ENCODE measurements at regions not wholly inside any gene's neighbourhood (a gene's known extent, or its start where the extent isn't known, plus 50 kb on each side); places are given as distances from the start of the nearest gene placed in this dataset.

DNA sequence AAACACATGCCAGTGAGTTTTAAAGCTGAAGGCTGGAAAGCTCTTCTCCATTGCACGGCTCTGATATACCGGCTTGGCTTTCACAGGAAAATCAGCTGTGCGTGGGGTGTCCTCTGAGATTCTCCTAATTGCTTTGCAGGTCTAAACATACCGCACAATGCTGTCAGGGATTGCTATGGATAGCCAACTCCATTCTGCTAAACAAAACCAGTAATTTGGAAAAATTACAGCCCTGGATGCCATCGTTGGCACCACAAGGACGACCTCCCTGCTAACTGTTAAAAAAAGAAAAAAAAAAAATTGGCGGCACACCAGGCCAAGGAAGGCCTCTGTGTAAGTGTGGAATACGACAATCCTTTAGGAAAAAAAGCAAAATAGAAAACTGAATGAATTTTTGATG, 118.6 kb upstream of the ADARB2 start:
- Mint-ChIP-seq H3K9me3 (ENCODE audit: low read depth) (no peaks in the 10 kb centered on the region), H3K4me1 (ENCODE audit: low read depth) (no peaks in the 10 kb centered on the region), H3K36me3 (ENCODE audit: insufficient read depth) (no peaks in the 10 kb centered on the region), H3K4me3 (ENCODE audit: low read depth) (no peak overlapping the region), H3K27ac (no peak overlapping the region), H3K27me3 (peaks cover 4% of the 10 kb centered on the region)
- TF ChIP-seq, protein P1, sequence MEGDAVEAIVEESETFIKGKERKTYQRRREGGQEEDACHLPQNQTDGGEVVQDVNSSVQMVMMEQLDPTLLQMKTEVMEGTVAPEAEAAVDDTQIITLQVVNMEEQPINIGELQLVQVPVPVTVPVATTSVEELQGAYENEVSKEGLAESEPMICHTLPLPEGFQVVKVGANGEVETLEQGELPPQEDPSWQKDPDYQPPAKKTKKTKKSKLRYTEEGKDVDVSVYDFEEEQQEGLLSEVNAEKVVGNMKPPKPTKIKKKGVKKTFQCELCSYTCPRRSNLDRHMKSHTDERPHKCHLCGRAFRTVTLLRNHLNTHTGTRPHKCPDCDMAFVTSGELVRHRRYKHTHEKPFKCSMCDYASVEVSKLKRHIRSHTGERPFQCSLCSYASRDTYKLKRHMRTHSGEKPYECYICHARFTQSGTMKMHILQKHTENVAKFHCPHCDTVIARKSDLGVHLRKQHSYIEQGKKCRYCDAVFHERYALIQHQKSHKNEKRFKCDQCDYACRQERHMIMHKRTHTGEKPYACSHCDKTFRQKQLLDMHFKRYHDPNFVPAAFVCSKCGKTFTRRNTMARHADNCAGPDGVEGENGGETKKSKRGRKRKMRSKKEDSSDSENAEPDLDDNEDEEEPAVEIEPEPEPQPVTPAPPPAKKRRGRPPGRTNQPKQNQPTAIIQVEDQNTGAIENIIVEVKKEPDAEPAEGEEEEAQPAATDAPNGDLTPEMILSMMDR (IDR thresholded peaks at IDR 0.05; ENCODE audit: unreplicated experiment), result no peak
- no peak for DNase-seq (ENCODE audit: low spot score, unreplicated experiment)

DNA sequence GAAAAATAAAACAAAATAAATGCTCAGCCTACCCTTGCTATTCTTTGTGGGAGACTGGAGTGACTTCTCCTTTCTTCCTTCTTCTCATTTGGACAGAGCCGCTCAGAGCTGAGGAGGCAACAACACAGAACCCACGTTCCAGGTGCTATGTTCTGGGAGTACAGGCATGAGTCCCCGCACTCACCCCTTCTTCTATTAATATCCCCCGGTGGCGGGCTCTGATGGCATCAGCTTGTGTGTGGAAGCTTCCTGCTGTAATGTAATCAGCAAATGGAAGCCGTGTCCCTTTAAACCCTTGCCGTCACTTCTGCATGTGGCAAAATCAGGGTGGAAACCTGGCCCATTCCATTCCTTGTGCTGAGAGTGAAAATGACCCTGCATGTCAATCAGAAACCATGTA, 116.9 kb upstream of the ADARB2 start:
- TF ChIP-seq, protein P1 (IDR thresholded peaks at IDR 0.05; ENCODE audit: unreplicated experiment), result no peak
- Mint-ChIP-seq H3K27ac (no peak overlapping the region), H3K4me3 (ENCODE audit: low read depth) (no peak overlapping the region), H3K36me3 (ENCODE audit: insufficient read depth) (no peaks in the 10 kb centered on the region), H3K27me3 (peaks cover 3% of the 10 kb centered on the region), H3K9me3 (ENCODE audit: low read depth) (no peaks in the 10 kb centered on the region), H3K4me1 (ENCODE audit: low read depth) (no peaks in the 10 kb centered on the region)
- no peak for DNase-seq (ENCODE audit: low spot score, unreplicated experiment)

DNA sequence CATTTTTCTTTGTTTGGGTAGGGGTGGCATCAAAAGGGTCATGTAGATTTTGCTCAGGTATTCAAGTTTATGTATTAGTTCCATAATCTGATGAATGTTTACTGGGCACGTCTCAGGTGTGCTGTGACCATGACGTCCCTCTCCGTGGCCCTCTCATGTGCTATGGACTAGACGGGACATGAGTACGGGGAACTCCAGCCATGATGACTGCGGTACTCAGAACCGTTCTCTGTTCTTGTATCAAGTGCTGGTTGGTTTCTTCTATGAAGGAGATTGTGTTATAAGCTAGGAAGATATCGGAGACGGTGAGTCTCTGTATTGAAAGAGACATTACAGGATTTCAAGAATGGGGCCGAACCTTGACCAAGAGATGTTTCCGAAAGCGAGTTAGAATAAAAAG, 116.5 kb upstream of the ADARB2 start:
- no peaks in the 10 kb centered on the region for H3K4me1 Mint-ChIP-seq (ENCODE audit: low read depth)
- H3K36me3 Mint-ChIP-seq (ENCODE audit: insufficient read depth), result no peaks in the 10 kb centered on the region
- H3K27me3 Mint-ChIP-seq, result no peaks in the 10 kb centered on the region
- TF ChIP-seq, protein P1 (IDR thresholded peaks at IDR 0.05; ENCODE audit: unreplicated experiment), result no peak
- no peaks in the 10 kb centered on the region for H3K9me3 Mint-ChIP-seq (ENCODE audit: low read depth)
- DNase-seq (ENCODE audit: low spot score, unreplicated experiment), result no peak
- H3K4me3 Mint-ChIP-seq (ENCODE audit: low read depth), result no peak overlapping the region
- no peak overlapping the region for H3K27ac Mint-ChIP-seq

DNA sequence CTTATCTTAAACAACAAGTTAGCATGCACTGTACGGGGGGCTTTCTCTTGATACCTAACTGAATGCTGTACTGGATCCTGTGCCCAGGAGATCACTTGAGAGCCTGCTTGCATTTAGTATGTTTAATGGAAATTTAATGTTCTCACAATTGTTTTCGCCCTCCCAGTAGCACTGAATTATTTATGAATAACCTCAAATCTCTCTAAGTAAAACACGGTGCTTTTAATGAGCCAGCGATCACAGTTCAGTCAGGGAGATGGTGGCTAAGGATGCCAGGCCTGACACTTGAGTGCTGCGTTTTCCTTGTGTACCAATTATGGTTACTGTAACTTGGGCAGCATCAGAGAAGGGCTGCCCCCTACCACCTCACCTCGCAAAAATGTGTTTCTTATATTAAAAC, 115.5 kb upstream of the ADARB2 start:
- H3K36me3 Mint-ChIP-seq (ENCODE audit: insufficient read depth), result no peaks in the 10 kb centered on the region
- TF ChIP-seq, protein P1 (IDR thresholded peaks at IDR 0.05; ENCODE audit: unreplicated experiment), result no peak
- no peaks in the 10 kb centered on the region for H3K4me1 Mint-ChIP-seq (ENCODE audit: low read depth)
- H3K4me3 Mint-ChIP-seq (ENCODE audit: low read depth), result no peak overlapping the region
- no peaks in the 10 kb centered on the region for H3K9me3 Mint-ChIP-seq (ENCODE audit: low read depth)
- no peak overlapping the region for H3K27ac Mint-ChIP-seq
- no peak for DNase-seq (ENCODE audit: low spot score, unreplicated experiment)
- no peaks in the 10 kb centered on the region for H3K27me3 Mint-ChIP-seq

DNA sequence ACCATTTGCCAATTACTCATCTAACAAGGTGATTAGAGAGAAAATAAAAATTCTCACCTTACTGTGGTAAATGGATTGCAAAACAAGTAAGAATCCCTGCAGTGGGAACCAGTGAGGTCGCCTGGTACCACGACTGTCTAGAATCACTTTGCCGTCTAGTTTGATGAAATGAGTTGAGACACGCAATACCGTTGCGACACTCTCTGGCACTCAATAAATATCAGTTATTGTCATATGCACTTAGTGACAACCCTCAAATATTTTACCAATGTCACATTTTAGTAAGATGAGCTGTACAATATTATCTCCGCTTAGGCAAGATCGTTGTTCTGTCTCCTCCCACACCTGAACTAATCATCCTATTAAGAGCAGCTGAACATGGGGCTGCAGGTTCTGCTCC, 114.4 kb upstream of the ADARB2 start:
- Mint-ChIP-seq H3K36me3 (ENCODE audit: insufficient read depth) (no peaks in the 10 kb centered on the region), H3K4me1 (ENCODE audit: low read depth) (no peaks in the 10 kb centered on the region), H3K9me3 (ENCODE audit: low read depth) (no peaks in the 10 kb centered on the region), H3K27me3 (no peaks in the 10 kb centered on the region), H3K27ac (no peak overlapping the region), H3K4me3 (ENCODE audit: low read depth) (no peak overlapping the region)
- DNase-seq (ENCODE audit: low spot score, unreplicated experiment), result no peak
- TF ChIP-seq, protein P1 (IDR thresholded peaks at IDR 0.05; ENCODE audit: unreplicated experiment), result no peak
